ENCODE measurements at regions not wholly inside any gene's neighbourhood (a gene's known extent, or its start where the extent isn't known, plus 50 kb on each side); places are given as distances from the start of the nearest gene placed in this dataset.

DNA sequence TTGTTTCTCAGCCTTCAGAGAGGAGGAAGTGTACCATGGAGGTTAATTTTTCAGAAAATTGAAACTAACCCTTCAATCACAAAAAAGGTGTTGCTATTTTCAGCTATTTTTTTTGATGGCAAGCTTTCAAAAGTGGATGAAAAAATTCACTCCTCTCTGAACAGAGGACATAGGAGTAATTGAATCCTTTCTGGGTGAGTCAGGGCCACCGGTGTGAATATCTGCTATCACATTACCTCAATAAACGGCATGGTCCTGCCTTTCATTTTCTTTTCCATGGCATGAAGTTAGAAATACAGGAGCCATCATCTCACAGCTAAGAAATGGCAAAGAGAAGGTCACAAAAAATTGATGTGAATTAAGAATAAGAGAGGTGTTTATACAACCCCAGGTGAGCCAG lies 90.2 kb upstream of the CCDC112 start:
- no peak for DNase-seq (ENCODE audit: extremely low spot score, unreplicated experiment)
- TF ChIP-seq, protein P1, sequence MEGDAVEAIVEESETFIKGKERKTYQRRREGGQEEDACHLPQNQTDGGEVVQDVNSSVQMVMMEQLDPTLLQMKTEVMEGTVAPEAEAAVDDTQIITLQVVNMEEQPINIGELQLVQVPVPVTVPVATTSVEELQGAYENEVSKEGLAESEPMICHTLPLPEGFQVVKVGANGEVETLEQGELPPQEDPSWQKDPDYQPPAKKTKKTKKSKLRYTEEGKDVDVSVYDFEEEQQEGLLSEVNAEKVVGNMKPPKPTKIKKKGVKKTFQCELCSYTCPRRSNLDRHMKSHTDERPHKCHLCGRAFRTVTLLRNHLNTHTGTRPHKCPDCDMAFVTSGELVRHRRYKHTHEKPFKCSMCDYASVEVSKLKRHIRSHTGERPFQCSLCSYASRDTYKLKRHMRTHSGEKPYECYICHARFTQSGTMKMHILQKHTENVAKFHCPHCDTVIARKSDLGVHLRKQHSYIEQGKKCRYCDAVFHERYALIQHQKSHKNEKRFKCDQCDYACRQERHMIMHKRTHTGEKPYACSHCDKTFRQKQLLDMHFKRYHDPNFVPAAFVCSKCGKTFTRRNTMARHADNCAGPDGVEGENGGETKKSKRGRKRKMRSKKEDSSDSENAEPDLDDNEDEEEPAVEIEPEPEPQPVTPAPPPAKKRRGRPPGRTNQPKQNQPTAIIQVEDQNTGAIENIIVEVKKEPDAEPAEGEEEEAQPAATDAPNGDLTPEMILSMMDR (IDR thresholded peaks at IDR 0.05), result no peak
- H3K4me1 Mint-ChIP-seq (ENCODE audit: unreplicated experiment), result no peaks in the 10 kb centered on the region
- H3K36me3 Mint-ChIP-seq (ENCODE audit: unreplicated experiment), result no peaks in the 10 kb centered on the region
- no peak overlapping the region for H3K27ac Mint-ChIP-seq (ENCODE audit: unreplicated experiment)
- no peaks in the 10 kb centered on the region for H3K9me3 Mint-ChIP-seq (ENCODE audit: unreplicated experiment)
- peaks cover 3% of the 10 kb centered on the region for H3K27me3 Mint-ChIP-seq (ENCODE audit: unreplicated experiment)
- H3K4me3 Mint-ChIP-seq (ENCODE audit: unreplicated experiment), result no peak overlapping the region

DNA sequence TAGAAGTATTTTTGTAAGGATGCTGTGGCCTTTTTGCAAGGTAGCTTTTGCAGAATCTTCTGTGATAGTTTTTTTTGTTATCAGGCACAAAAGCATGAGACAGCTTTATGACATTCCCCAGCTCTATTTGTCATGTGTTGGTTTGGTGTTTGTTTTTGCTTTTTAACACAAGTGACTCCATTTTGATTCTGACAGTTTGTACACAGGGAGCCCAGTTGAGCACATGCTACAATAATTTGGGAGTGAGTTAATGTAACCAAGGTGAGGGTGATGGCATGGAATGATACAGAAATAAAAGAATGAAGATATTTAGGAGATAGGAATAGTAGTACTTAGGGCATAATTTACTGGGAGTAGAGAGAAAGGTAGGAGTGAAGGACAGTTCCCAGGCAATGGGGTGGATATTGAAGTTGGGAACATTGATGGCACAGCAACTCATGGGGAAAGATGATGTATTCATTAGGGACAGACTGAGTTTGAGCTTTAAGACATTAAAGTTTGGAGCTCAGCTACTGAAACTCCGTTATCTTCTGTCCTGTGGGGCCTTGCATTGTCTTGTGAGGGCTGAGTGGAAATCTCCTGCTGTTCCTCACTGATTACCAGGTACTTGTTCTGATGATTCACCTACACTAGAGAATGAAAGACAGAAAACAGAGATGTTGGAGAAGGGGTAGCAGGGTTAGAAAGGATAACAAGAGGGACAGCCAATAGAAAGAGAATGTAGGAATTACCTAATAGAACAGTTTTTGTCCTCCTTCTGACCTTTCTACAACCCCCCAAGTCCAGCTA lies 88.3 kb upstream of the CCDC112 start:
- Mint-ChIP-seq H3K9me3 (ENCODE audit: unreplicated experiment) (no peaks in the 10 kb centered on the region), H3K4me3 (ENCODE audit: unreplicated experiment) (no peak overlapping the region), H3K27ac (ENCODE audit: unreplicated experiment) (no peak overlapping the region), H3K36me3 (ENCODE audit: unreplicated experiment) (no peaks in the 10 kb centered on the region), H3K4me1 (ENCODE audit: unreplicated experiment) (no peaks in the 10 kb centered on the region), H3K27me3 (ENCODE audit: unreplicated experiment) (peaks cover 3% of the 10 kb centered on the region)
- no peak for DNase-seq (ENCODE audit: extremely low spot score, unreplicated experiment)
- TF ChIP-seq, protein P1 (IDR thresholded peaks at IDR 0.05), result no peak

DNA sequence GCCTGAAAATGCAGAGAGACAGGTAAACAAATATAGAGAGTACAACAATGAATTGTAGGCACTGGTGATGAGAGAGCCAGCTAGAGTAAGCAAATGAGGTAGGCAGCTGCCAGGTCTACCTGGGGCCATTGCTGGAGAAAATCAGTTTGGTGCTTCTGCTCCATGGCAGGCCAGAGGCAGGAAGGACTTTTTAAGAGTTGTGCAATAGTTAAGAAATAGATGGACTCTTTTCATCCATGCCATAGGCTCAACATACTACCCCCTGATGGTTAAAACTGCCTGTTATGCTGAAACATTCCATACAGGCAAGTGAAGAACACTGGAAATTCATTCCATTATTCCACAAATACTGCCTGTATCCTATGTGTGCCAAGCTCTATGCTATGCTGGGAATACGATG lies 86.5 kb upstream of the CCDC112 start:
- no peak for DNase-seq (ENCODE audit: extremely low spot score, unreplicated experiment)
- no peak overlapping the region for H3K27ac Mint-ChIP-seq (ENCODE audit: unreplicated experiment)
- no peak overlapping the region for H3K4me3 Mint-ChIP-seq (ENCODE audit: unreplicated experiment)
- TF ChIP-seq, protein P1 (IDR thresholded peaks at IDR 0.05), result no peak
- peaks cover 1% of the 10 kb centered on the region for H3K4me1 Mint-ChIP-seq (ENCODE audit: unreplicated experiment)
- H3K36me3 Mint-ChIP-seq (ENCODE audit: unreplicated experiment), result no peaks in the 10 kb centered on the region
- H3K9me3 Mint-ChIP-seq (ENCODE audit: unreplicated experiment), result no peaks in the 10 kb centered on the region
- H3K27me3 Mint-ChIP-seq (ENCODE audit: unreplicated experiment), result peaks cover 3% of the 10 kb centered on the region

DNA sequence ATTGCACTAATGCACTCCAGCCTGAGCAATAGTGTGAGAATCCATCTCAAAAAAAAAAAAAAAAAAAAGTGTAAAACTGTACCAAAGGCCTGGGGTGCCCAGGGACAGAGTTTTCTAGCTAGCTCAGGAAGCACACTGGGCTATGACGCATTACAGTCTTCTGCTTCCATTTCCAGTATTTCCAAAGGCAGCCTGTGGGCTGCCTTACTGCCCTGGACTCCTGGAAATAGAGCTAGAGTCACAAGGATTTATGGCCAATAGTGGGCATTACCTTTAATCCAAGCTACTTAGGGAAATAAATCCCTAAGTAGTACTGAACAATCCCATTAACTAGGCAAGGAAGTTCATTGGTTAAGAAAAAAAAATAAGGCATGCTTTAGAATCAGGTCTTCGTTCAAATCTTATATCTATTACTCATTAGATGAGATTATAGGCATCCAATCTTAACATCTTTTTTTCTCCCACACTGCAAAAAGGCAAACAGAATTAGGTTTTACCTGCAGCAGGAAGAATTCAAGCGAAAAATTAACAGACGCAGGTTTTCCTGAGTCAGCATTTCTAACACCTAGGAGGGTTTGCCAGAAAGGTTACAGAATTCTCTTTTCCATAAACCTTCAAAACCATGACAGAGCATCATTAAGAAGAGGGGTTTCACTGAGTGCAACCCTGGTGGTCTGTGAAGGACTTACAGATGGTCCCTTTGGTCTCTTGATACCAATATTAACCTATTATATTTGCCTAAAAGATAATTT lies 85.6 kb upstream of the CCDC112 start:
- Mint-ChIP-seq H3K27ac (ENCODE audit: unreplicated experiment) (no peak overlapping the region), H3K9me3 (ENCODE audit: unreplicated experiment) (no peaks in the 10 kb centered on the region), H3K4me1 (ENCODE audit: unreplicated experiment) (peaks cover 8% of the 10 kb centered on the region), H3K27me3 (ENCODE audit: unreplicated experiment) (peaks cover 3% of the 10 kb centered on the region), H3K36me3 (ENCODE audit: unreplicated experiment) (no peaks in the 10 kb centered on the region), H3K4me3 (ENCODE audit: unreplicated experiment) (no peak overlapping the region)
- TF ChIP-seq, protein P1 (IDR thresholded peaks at IDR 0.05), result no peak
- no peak for DNase-seq (ENCODE audit: extremely low spot score, unreplicated experiment)

DNA sequence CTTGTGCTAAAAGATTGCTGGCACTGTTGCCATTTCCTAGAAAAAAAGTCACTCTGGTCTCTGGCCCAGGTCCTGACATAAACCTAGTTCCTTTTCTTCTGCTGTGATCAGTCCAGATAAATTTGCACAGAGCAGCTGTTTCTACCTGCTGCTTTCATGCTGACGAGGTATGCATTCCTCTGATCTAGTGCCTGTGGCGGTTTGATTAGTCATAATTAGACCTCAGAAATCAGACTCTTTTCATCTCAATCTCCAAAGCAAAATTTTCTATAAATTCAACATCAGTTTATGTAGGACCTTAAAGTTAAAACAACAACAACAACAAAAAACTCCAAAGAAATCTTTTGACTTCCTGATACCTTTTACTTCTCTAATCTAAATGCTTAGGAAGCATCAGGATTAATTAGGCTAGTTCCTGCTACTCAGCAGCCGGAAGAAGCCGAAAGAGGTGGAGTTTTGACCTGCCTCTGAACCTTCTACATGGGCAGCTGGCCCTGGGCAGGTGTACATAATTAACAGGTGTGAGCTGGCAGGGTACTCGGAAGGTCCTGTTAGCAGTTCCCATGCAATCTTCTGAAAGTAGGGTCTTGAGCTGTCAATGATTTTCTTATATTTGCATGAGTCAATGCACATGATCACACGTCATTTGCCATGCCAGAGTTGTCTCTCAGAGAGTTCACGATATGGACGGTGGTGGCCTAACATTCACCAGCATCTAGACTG lies 83.3 kb upstream of the CCDC112 start:
- H3K4me1 Mint-ChIP-seq (ENCODE audit: unreplicated experiment), result peaks cover 8% of the 10 kb centered on the region
- no peak overlapping the region for H3K27ac Mint-ChIP-seq (ENCODE audit: unreplicated experiment)
- TF ChIP-seq, protein P1 (IDR thresholded peaks at IDR 0.05), result no peak
- H3K27me3 Mint-ChIP-seq (ENCODE audit: unreplicated experiment), result no peaks in the 10 kb centered on the region
- no peak for DNase-seq (ENCODE audit: extremely low spot score, unreplicated experiment)
- H3K9me3 Mint-ChIP-seq (ENCODE audit: unreplicated experiment), result no peaks in the 10 kb centered on the region
- no peak overlapping the region for H3K4me3 Mint-ChIP-seq (ENCODE audit: unreplicated experiment)
- no peaks in the 10 kb centered on the region for H3K36me3 Mint-ChIP-seq (ENCODE audit: unreplicated experiment)

All from osteocyte (in vitro differentiated cells).